Retinal pigment epithelial cell (primary cell): ENCODE measurements at regions not wholly inside any gene's neighbourhood (a gene's known extent, or its start where the extent isn't known, plus 50 kb on each side); places are given as distances from the start of the nearest gene placed in this dataset.
"Not testable (repeated sequence)": the region's sequence is repeated elsewhere in the genome, so short reads cannot be mapped to it uniquely, and the experiment has no call there.

Experiments used
- DNase-seq: peaks from one replicate; pipeline ENCODE4 v3.0.0-alpha.2; 2010; ENCODE audit warnings: low read depth
- H3K4me3 ChIP-seq: 2 replicates; pipeline ENCODE4 v1.5.1; 2011; ENCODE audit warnings: mild to moderate bottlenecking, low read length, control low read depth, moderate library complexity
- CTCF ChIP-seq: conservative IDR thresholded peaks from 2 replicates; pipeline ENCODE4 v1.5.1; 2011; ENCODE audit warnings: low read depth, low read length, control low read depth, inconsistent platforms

DNA sequence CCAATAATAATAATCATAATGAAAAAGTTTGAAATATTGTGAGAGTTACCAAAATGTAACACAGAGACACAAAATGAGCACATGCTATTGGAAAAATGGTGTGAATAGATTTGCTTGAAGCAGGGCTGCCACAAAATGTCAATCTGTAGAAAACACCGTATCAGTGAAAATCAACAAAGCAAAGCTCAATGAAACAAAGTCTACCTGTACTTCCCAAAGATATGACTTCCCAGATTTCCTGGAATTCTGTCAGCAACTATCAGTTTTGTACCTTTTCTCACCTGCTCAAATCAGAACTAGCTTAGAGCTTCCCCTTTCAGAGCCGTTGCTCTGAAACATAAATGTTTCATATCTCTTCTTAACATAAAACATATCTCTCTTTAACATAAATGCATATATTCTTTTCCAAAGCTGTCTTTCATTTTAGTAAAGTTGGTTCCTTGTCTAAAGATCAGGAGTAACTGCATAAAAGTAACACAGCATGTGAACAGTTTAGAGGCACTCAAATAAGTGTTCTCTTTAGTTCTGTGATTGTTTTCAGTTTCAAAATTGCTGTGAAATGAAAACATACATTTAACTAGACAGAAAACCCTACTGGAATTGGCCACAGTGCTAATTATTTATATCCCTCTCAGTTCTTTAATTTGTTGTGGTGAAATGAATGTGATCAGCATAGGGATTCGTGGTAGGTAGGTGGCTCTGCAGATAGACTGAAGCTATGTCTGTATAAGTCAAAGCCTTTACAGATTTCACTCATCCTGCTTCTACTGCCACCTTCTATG lies 262.5 kb downstream of the KCNJ3 start:
- H3K4me3 ChIP-seq: no peak overlapping the region
- TF ChIP-seq CTCF: no peak
- no peak for DNase-seq

DNA sequence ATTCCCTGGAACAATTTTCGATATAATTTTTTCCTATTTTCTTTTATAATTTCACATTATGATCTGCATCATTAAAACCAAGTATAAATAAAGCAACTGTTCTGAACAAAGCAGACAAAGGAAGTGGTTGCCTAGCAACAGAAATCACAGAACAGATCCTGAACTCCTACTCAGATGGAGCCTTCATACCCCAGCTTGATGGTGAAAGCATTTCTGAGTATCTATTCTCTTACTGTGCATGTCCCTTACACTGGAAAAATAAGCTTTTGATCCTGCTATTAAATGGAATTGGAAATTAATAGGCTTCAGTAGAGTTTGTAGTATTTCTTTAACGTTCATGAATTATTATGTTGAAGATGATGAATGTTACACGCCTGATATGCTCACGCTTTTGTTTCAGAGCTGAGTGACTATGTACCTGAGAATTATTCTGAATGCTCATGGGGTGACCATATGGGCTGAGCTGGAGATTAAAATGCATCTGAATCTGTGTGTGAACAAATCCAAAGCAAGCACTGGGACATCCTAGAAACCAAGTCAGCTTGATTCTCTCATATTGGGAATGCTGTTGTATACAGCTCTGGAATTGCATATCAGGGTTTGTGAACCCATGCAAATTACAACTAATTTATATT lies 254.0 kb downstream of the KCNJ3 start:
- no peak for DNase-seq
- no peak for TF ChIP-seq CTCF

GRCh38 chr2:154947416-154947815 lies 248.9 kb downstream of the KCNJ3 start:
- not testable (repeated sequence) for DNase-seq, H3K4me3 ChIP-seq

More for the DNA sequence above, 254.0 kb downstream of the KCNJ3 start:
- H3K4me3 ChIP-seq: no peak overlapping the region

DNA sequence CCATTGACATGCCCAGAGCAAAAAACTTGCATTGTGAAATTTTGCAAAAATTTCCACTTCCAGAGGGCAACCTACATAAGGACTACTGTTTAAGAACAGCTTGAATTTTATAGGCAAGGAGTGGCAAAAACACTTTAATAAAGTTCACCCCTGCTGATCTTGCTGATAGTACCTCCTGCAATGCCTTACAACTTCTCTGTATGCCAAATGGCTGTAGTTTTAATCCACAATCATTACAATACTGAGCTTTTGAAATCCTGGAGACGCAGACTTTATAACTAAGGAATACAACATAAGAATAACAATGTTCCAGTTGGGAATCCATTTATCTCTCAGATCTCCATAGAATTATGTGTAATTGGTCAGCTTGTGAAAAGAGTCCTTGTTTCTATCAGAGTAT lies 247.5 kb downstream of the KCNJ3 start:
- no peak for DNase-seq
- TF ChIP-seq CTCF: no peak
- no peak overlapping the region for H3K4me3 ChIP-seq

DNA sequence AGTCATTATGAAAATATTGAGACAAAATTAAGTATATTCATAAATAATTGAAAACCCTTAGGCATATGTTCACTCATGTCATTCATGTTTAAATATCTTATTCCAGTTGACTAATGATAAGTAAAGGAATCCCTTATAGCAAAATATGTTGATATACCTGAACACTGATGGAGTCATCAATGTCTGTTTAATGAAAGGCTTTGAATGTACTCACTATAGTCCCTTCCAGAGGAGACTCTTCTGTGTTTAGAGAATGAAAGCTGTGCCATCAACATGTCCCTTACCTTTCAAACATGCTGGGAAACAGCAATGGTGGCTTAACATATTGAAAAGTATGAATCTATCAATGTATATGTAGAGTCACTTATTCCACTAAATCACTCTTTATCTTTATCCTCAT lies 242.9 kb downstream of the KCNJ3 start:
- no peak overlapping the region for H3K4me3 ChIP-seq
- DNase-seq: no peak
- no peak for TF ChIP-seq CTCF

DNA sequence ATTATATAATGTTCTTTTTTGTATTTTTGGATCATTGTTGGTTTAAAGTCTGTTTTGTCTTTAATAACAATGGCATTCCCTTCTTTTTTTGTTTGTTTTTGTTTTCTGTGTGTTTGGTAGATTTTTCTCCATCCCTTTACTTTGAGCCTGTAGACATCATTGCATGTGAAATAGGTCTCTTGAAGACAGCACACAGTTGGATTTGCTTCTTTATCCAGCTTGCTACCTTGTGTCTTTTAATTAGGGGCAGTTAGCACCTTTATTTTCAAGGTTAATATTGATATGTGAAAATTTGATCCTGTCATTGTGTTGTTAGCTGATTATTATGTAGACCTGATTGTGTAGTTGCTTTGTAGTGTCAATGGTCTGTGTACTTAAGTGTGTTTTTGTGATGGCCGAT lies 235.7 kb downstream of the KCNJ3 start:
- no peak overlapping the region for H3K4me3 ChIP-seq
- TF ChIP-seq CTCF: no peak
- DNase-seq: no peak

GRCh38 chr2:154924531-154924930 lies 226.0 kb downstream of the KCNJ3 start:
- H3K4me3 ChIP-seq: no peak overlapping the region
- TF ChIP-seq CTCF: no peak

More at GRCh38 chr2:154924531-154924930, 226.0 kb downstream of the KCNJ3 start:
- DNase-seq: no peak
